Stimulated activated CD4-positive, alpha-beta T cell treated with anti-CD3 and anti-CD28 coated beads, Interleukin-15, amount 100 ng/mL, for 48 hours (primary cell): ENCODE measurements at regions not wholly inside any gene's neighbourhood (a gene's known extent, or its start where the extent isn't known, plus 50 kb on each side); places are given as distances from the start of the nearest gene placed in this dataset.
"Not testable (repeated sequence)": the region's sequence is repeated elsewhere in the genome, so short reads cannot be mapped to it uniquely, and the experiment has no call there.

Experiments
- DNase-seq, 2 donors: peaks; one replicate each; pipeline ENCODE4 v3.0.0-alpha.2; 2020; ENCODE audit warnings: low read depth in 2 of 2

DNA sequence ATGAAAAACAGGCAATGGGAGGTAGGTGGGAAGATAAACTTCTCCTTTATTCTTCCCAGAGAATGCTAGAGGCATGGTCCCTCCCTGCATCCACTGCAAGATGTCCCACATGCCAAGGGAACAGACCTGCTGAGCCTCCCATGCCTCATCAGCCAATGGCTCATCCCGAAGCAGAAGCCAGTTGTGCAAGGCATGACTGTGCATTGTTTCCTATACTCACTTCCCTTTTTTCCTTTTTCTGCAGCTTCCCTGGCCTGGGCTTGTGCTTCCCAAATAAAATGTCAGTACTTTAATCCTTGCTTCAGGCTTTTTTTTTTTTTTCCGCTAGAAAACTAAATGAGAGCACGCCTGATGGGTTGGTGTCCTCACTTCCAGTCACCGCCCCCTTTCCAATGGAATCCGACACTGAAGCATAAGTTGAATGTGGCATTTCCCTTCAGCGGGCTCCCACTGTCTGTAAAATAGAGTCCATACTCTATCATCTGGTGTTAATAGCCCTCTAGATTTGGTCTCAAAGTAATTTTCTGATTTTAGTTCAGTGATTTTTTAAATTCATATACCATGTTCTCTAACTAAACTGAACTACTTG is 239.0 kb upstream of the JADE1 start:
- DNase-seq: no peak

DNA sequence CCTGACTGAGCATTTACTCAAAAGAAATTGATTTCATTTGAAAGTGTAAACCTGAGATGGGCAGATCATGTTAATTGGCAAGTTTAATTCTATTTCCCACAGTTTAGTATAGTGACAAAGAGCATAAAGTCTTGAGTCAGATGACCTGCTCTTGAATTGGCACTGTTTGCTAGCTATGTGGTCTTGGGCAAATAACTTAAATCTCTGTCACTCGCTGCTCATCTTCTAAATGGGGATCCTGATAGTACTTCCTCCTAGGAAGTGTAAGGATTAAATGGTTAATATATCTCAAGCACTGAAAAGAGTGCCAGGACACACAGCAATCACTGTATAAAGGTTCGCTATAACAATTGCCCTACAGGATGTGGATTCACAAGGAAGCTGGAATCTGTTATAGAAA is 242.8 kb upstream of the JADE1 start:
- no peak for DNase-seq

GRCh38 chr4:128565565-128566186 is 243.8 kb upstream of the JADE1 start:
- DNase-seq: peak; percentile 4

DNA sequence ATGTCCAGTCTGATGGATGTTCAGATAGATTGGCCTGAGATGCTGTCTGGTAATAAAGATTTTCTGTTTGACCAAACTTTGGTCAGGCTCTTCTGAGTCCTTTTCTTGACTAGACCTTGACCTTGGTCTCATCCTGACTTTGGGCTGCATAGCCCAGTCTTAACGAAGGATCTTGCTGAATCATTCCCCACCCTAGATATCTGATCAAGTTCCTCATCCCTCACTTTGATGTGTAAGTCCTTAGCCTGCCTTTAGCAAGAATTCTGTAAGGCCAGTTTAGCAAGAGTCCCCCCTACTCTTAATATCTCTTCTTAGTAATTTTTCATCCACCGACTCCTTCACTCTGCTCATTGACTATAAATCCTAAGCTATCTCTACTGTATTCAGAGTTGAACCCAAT is 244.4 kb upstream of the JADE1 start:
- DNase-seq: no peak

DNA sequence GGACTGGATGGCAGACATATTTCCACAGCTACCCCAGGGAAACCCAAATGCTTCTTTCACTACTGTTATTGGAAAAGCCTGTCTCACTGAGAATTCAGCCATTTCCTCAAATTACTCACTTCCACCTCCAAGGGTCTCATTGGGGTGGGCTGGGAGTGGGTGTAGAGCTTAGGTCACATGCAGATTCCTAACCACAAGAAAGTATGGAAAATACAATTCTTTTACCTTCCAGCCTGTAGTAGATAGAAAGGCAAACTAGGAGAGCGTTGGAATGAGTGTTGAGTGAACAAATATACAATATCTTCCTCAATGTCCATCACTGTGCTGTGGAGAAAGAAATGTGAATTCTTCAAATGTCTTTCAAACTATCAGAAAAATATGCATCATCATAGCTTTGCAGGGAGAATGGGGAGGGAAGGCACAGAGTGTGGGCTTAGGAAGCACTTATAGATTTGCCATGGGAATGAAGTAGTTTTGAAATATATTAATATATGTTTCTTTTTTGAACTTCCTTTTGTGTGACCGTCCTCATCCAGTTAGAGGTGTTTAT is 245.3 kb upstream of the JADE1 start:
- DNase-seq: no peak

DNA sequence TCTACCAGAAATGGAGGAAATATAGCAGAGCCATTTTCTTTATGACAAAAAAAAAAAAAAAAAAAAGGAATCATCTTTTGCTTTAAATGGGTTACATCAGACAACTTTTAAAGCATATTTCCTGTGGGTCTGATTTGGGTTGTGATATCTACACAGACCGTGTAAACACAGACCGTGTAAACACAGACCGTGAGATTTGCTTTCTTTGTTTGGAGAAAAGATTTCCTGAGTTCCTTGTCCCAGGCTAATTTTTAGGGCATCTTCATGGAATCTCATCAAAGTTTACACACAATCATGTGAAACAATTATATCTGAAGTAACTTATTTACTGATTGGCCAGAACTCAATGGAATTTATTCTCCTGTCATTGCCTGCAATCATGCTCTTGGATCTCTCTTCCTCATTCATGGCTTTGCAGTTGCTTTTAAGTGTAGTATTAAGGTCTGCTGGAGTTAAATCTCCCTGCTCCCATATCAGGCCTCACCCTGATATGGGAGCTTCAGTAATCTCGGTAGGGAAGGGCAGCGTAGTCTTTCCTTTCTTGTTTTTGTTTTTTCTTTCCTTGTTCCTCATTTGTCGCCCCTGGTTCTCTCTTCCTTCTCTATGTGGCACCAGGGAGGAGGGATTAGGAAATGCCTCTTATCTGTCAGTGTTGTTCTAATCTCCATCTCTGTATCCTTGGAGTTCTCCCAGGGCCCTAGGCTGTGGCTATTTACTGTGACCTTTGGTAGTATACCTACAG is 248.6 kb upstream of the JADE1 start:
- DNase-seq: no peak

DNA sequence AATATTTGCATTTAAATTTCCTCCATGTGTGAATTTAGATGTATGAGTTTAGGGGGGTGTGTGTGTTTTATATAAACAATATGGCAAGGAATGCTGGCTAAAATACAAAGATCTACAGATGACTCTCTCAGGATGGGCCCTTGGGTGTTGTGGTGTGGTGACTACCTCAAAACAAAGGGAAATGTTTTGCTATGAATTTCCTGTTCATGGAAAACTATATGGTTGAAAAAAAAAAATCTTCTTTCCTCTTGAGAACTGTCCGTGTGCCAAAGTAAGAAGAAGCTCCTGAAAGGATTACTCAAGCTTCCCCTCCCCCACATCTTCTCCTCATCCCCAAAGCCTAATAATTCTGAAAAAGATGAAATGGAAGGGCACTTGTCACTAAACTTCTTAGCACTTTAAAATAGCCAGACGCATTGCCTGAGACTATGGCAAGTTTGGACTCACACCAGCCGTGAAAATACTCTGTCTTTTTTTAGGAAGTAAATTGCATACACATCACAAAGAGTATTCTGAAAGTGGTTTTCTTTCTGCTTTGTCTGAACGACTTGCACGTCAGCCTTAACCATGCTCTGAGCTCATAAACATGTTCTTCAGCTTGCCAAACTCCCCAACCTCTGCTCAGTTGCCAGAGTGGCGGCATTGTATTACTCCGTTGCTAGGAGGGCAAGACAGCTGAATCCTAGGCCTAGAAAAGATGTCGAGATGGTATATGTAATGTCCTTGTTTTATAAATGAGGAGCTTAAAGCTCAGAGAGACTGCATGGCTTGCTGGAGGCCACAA is 250.4 kb upstream of the JADE1 start:
- no peak for DNase-seq

DNA sequence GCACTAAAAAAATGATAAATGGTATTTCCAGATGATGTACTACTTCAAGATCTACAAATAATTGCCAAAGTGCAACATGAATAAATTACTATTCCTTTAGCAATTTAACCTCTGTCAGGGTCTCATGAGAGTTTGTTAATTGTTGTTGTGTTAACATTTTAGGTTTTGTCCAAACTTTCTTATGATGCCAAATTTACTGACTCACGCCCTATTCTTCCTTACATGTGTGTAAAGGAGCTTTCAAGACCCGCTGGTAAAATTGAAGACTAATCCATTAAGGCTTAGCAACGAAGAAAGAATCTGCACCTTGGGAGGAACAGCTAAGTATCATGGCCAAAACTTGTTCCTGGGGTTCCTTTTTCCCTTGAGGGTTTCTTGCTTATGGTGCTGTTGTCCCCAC is 252.7 kb upstream of the JADE1 start:
- DNase-seq: no peak

DNA sequence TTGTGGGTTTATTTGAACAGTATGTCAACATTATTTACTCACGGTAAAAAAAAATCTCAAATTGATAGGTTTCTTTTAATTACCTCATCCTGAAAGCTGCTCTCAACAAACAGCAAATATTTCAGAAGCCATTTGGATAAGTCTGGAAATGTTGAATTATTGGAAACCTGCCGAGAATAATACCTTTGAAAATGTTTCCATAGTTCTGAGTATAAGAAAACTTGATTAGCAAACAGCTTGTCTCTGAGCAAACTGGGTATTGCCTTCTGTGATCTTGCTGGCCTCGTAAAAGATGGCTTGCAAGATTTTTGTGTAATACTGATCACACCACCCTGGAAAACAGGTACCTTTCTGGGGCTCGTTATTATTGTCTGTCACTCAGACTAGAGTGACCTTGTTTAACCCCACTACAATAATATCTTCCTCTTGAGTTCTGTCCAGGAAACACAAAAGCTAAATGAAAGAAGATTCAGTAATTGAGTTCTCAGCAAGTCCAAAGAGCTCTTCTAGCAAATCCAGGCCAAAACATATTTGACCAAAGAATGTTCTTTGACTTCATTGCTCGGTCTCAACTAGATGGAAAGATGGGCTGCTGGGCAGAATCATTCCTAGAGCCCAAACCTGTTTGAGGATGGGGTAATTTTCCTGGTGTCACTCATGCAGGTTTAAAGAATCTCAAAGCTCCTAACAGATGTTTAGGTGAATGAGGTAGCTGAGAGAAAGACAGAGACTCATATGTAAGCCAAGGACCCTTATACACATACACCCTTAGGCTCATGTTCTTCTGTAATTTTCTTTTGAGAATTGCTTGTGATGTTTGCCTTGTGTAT is 255.6 kb upstream of the JADE1 start:
- no peak for DNase-seq

DNA sequence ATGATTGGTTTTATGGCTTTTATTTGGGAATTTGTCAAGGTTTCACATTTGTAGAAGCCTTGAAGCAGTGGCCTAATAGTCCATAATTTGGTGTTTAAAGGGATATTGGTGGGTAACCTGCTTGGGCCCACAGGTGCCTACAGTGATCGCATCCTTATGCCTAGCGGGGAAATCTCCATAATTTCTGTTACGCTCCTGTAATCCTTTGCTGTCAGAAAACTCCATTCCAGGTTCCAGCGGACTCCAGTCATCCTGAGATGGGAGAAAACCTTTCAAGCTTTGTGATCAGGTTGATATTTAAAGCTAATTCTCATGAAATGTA is 257.0 kb upstream of the JADE1 start:
- no peak for DNase-seq

- DNase-seq: no peak
Observed at GRCh38 chr4:128551280-128551679, 258.2 kb upstream of the JADE1 start.

- DNase-seq: no peak
Observed at GRCh38 chr4:128550060-128550459, 259.4 kb upstream of the JADE1 start.

DNA sequence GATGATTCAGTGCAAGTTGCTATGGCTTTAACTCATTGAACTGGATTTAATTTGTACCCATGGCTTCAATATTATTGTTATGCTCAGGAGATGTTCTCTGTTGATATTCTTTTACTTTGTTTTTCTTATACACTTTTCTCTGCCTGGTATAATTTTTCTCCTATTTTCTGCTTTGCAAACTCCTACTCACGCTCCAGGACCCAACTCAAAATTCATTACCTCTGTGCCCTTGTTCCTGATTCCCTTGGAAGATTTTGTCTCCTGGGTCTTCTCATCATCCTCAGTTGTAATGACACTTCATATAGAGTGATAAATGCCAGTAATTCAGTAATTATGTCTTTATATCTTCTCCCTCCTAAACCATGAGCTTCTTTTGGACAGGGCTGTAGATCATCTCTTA is 259.9 kb upstream of the JADE1 start:
- no peak for DNase-seq

- DNase-seq: no peak
Observed at GRCh38 chr4:128548381-128548780, 260.8 kb upstream of the PGRMC2 start.

DNA sequence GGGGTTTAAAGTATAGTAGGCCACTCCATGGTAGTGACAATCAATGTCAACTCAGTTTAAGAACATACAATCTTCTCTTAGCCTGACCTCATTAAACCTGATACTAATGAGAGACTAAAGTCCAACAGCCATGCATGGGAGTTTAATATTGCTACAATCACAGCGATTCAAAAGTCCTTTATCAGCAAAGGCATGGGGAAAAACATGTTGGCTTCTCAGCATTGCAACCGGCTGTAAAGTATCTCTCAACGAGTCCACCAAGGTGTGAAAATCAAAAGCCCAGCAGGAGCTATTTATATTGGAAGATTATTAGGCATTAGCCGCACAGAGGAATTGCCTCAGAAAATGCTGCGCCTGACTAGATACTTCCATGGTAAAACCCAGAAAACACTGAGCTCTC is 256.7 kb upstream of the PGRMC2 start:
- no peak for DNase-seq

- DNase-seq: no peak
Observed at GRCh38 chr4:128543696-128544095, 256.1 kb upstream of the PGRMC2 start.

GRCh38 chr4:128542047-128542446 is 254.4 kb upstream of the PGRMC2 start:
- no peak for DNase-seq

GRCh38 chr4:128540122-128540521 is 252.5 kb upstream of the PGRMC2 start:
- DNase-seq: no peak

DNA sequence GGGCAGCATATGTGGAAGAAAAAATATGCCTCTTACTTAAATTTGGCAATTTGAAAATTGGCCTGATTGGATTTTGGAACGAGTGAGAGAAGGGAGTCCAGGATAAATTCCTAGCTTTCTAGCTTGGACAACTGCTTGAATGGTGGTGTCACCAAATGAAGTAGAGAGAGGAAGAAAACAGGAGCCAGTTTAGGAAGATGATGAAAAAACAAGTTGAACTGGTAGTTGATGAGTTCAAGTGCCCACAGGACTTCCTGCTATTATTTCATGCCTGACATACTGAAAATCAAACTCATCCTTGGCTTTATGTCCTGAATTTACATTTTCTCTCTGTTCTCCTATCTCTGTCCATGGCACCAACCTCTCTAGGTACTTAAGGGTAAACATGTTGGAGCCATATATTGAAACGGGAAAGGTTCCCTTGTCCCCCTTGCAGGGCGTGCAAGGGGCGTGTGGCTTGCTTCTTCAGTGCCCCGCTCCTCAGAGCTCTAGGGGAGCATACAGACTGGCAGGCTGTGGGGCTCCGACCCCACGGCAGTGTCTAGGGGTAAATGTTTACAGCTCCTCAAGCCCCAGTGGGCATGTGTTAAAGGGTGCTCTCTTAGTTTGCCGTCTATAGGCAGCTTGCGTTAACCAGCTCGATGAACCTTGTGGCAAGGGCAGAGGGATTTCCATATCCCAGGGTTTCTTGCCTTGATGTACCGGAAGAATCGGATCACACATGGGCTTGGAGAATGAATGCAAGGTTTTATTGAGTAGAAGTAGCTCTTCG is 250.7 kb upstream of the PGRMC2 start:
- DNase-seq: no peak

- DNase-seq: no peak
Observed at GRCh38 chr4:128536746-128537145, 249.1 kb upstream of the PGRMC2 start.

- DNase-seq: not testable (repeated sequence)
Observed at GRCh38 chr4:128535510-128535909, 247.9 kb upstream of the PGRMC2 start.
